ENCODE measurements at regions not wholly inside any gene's neighbourhood (a gene's known extent, or its start where the extent isn't known, plus 50 kb on each side); places are given as distances from the start of the nearest gene placed in this dataset.

- DNase-seq (ENCODE audit: missing footprints), result no peak
- no peak for ATAC-seq
- intact Hi-C loops (cut with DNase I), result no loop called here
Observed at GRCh38 chr1:3954170-3955169, 54.4 kb upstream of the C1orf174 start.

- intact Hi-C loops (cut with DNase I), result no loop called here
- ATAC-seq (no peak), DNase-seq (ENCODE audit: missing footprints) (no peak)
Observed at GRCh38 chr1:3955196-3955772, 55.2 kb upstream of the C1orf174 start.

GRCh38 chr1:3956527-3957170 is 56.6 kb upstream of the C1orf174 start:
- DNase-seq (ENCODE audit: missing footprints), result no peak
- intact Hi-C loops (cut with DNase I), result no loop called here
- no peak for ATAC-seq

GRCh38 chr1:3959361-3959760 is 59.3 kb upstream of the C1orf174 start:
- no peak for DNase-seq (ENCODE audit: missing footprints)
- intact Hi-C loops (cut with DNase I), result no loop called here
- ATAC-seq, result no peak

GRCh38 chr1:3963554-3963953 is 63.5 kb upstream of the C1orf174 start:
- no peak for ATAC-seq
- intact Hi-C loops (cut with DNase I), result no loop called here
- no peak for DNase-seq (ENCODE audit: missing footprints)

GRCh38 chr1:3965693-3966092 is 65.6 kb upstream of the C1orf174 start:
- intact Hi-C loops (cut with DNase I), result no loop called here
- no peak for ATAC-seq
- DNase-seq (ENCODE audit: missing footprints), result no peak

GRCh38 chr1:3968851-3969250 is 68.8 kb upstream of the C1orf174 start:
- DNase-seq (ENCODE audit: missing footprints) (no peak), ATAC-seq (no peak)
- intact Hi-C loops (cut with DNase I), result no loop called here

GRCh38 chr1:3971981-3972380 is 71.9 kb upstream of the C1orf174 start:
- intact Hi-C loops (cut with DNase I), result no loop called here
- no peak for DNase-seq (ENCODE audit: missing footprints)
- no peak for ATAC-seq

GRCh38 chr1:3975903-3976630 is 76.0 kb upstream of the C1orf174 start:
- ATAC-seq (no peak), DNase-seq (ENCODE audit: missing footprints) (no peak)
- intact Hi-C loops (cut with DNase I), result no loop called here

- intact Hi-C loops (cut with DNase I), result no loop called here
- DNase-seq (ENCODE audit: missing footprints), result no peak
Observed at GRCh38 chr1:3976821-3977220, 76.7 kb upstream of the C1orf174 start.

GRCh38 chr1:3978196-3978989 is 78.3 kb upstream of the C1orf174 start:
- intact Hi-C loops (cut with DNase I), result no loop called here
- no peak for DNase-seq (ENCODE audit: missing footprints)
- no peak for ATAC-seq

More at GRCh38 chr1:3976821-3977220, 76.7 kb upstream of the C1orf174 start:
- ATAC-seq, result no peak

GRCh38 chr1:3978990-3979325 is 78.9 kb upstream of the C1orf174 start:
- intact Hi-C loops (cut with DNase I), result no loop called here
- no peak for DNase-seq (ENCODE audit: missing footprints)
- ATAC-seq, result no peak

- no peak for DNase-seq (ENCODE audit: missing footprints)
- intact Hi-C loops (cut with DNase I), result no loop called here
Observed at GRCh38 chr1:3981261-3981660, 81.2 kb upstream of the C1orf174 start.

GRCh38 chr1:3981746-3982505 is 81.9 kb upstream of the C1orf174 start:
- no peak for DNase-seq (ENCODE audit: missing footprints)
- no peak for ATAC-seq
- intact Hi-C loops (cut with DNase I), result no loop called here

More at GRCh38 chr1:3981261-3981660, 81.2 kb upstream of the C1orf174 start:
- ATAC-seq, result no peak

- intact Hi-C loops (cut with DNase I), result no loop called here
- ATAC-seq (no peak), DNase-seq (ENCODE audit: missing footprints) (no peak)
Observed at GRCh38 chr1:3983181-3983580, 83.1 kb upstream of the C1orf174 start.

- no peak for ATAC-seq
- no peak for DNase-seq (ENCODE audit: missing footprints)
- intact Hi-C loops (cut with DNase I), result no loop called here
Observed at GRCh38 chr1:3984586-3984985, 84.5 kb upstream of the C1orf174 start.

GRCh38 chr1:3986686-3987218 is 86.7 kb upstream of the C1orf174 start:
- intact Hi-C loops (cut with DNase I), result no loop called here
- ATAC-seq (no peak), DNase-seq (ENCODE audit: missing footprints) (no peak)
